ENCODE measurements at regions not wholly inside any gene's neighbourhood (a gene's known extent, or its start where the extent isn't known, plus 50 kb on each side); places are given as distances from the start of the nearest gene placed in this dataset.
"Not testable (repeated sequence)": the region's sequence is repeated elsewhere in the genome, so short reads cannot be mapped to it uniquely, and the experiment has no call there.

DNA sequence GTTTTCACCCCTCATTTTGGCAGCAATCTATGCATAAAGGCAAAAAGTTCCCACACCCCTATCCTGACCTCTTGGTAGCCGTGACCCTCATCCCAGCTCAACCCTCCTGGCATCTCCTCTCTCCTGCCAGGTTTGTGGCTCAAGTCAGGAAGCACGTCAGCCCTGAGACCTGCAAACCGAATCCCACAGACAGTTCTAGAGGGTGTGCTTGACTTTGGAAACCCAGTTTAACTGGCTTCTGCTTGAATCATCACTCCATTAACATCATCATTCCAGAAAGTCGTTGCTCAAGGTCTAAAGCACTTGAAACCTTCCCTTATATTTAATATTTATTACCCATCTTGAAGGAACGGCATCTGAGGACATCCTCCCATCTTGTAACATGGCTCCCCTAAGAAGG is 133.4 kb upstream of the ERG start:
- Histone ChIP-seq H3K27ac (no peak overlapping the region), H3K36me3 (no peaks in the 10 kb centered on the region), H3K9me3 (no peaks in the 10 kb centered on the region), H3K4me3 (no peak overlapping the region), H3K4me1 (no peaks in the 10 kb centered on the region), H3K27me3 (peaks cover 0 to 4% (median 0%) of the 10 kb centered on the region in 3 donors)
- no peak for DNase-seq
- no peak for TF ChIP-seq POLR2A (IDR thresholded peaks at IDR 0.05)
- TF ChIP-seq, protein P1, sequence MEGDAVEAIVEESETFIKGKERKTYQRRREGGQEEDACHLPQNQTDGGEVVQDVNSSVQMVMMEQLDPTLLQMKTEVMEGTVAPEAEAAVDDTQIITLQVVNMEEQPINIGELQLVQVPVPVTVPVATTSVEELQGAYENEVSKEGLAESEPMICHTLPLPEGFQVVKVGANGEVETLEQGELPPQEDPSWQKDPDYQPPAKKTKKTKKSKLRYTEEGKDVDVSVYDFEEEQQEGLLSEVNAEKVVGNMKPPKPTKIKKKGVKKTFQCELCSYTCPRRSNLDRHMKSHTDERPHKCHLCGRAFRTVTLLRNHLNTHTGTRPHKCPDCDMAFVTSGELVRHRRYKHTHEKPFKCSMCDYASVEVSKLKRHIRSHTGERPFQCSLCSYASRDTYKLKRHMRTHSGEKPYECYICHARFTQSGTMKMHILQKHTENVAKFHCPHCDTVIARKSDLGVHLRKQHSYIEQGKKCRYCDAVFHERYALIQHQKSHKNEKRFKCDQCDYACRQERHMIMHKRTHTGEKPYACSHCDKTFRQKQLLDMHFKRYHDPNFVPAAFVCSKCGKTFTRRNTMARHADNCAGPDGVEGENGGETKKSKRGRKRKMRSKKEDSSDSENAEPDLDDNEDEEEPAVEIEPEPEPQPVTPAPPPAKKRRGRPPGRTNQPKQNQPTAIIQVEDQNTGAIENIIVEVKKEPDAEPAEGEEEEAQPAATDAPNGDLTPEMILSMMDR (IDR thresholded peaks at IDR 0.05 in 4 of 5, conservative IDR thresholded peaks at IDR 0.05 in 1 of 5): no peak
- ATAC-seq: no peak
- intact Hi-C loops (cut with DNase I; ENCODE audit: low total_unique reads) (no loop called here), in situ Hi-C loops (cut with MboI; ENCODE audit: low sequenced_read_pairs in 4 of 4) (no loop called here)

GRCh38 chr21:38637161-38637560 is 138.9 kb upstream of the ERG start:
- Histone ChIP-seq H3K4me1 (no peaks in the 10 kb centered on the region), H3K27me3 (no peaks in the 10 kb centered on the region), H3K9me3 (no peaks in the 10 kb centered on the region), H3K4me3 (no peak overlapping the region), H3K27ac (no peak overlapping the region), H3K36me3 (no peaks in the 10 kb centered on the region)
- no peak for DNase-seq
- no peak for ATAC-seq
- in situ Hi-C loops (cut with MboI; ENCODE audit: low sequenced_read_pairs in 4 of 4): no loop called here
- intact Hi-C loops (cut with DNase I; ENCODE audit: low total_unique reads): no loop called here
- TF ChIP-seq, protein P1 (IDR thresholded peaks at IDR 0.05 in 4 of 5, conservative IDR thresholded peaks at IDR 0.05 in 1 of 5): no peak
- no peak for TF ChIP-seq POLR2A (IDR thresholded peaks at IDR 0.05)

GRCh38 chr21:38639571-38640354 is 141.5 kb upstream of the ERG start:
- H3K36me3 ChIP-seq: no peaks in the 10 kb centered on the region
- DNase-seq (no peak), ATAC-seq (no peak)
- H3K9me3 ChIP-seq: no peaks in the 10 kb centered on the region
- peaks cover 0 to 3% (median 0%) of the 10 kb centered on the region in 3 donors for H3K27me3 ChIP-seq
- no peak overlapping the region for H3K27ac ChIP-seq
- no peak overlapping the region for H3K4me3 ChIP-seq
- in situ Hi-C loops (cut with MboI; ENCODE audit: low sequenced_read_pairs in 4 of 4) (no loop called here), intact Hi-C loops (cut with DNase I; ENCODE audit: low total_unique reads) (no loop called here)
- H3K4me1 ChIP-seq: no peaks in the 10 kb centered on the region
- TF ChIP-seq, protein P1 (IDR thresholded peaks at IDR 0.05 in 4 of 5, conservative IDR thresholded peaks at IDR 0.05 in 1 of 5): no peak
- no peak for TF ChIP-seq POLR2A (IDR thresholded peaks at IDR 0.05)

GRCh38 chr21:38640355-38640742 is 142.1 kb upstream of the ERG start:
- intact Hi-C loops (cut with DNase I; ENCODE audit: low total_unique reads); H3K4me1 ChIP-seq; ATAC-seq; in situ Hi-C loops (cut with MboI; ENCODE audit: low sequenced_read_pairs in 4 of 4); DNase-seq; H3K9me3 ChIP-seq; H3K27me3 ChIP-seq; H3K36me3 ChIP-seq; H3K4me3 ChIP-seq; H3K27ac ChIP-seq: not testable (repeated sequence)

- ATAC-seq: no peak
- H3K36me3 ChIP-seq: no peaks in the 10 kb centered on the region
- H3K4me3 ChIP-seq: no peak overlapping the region
- H3K27me3 ChIP-seq: peaks cover 0 to 7% (median 0%) of the 10 kb centered on the region in 3 donors
- in situ Hi-C loops (cut with MboI; ENCODE audit: low sequenced_read_pairs in 4 of 4) (no loop called here), intact Hi-C loops (cut with DNase I; ENCODE audit: low total_unique reads) (no loop called here)
- H3K9me3 ChIP-seq: no peaks in the 10 kb centered on the region
- TF ChIP-seq, protein P1 (IDR thresholded peaks at IDR 0.05 in 4 of 5, conservative IDR thresholded peaks at IDR 0.05 in 1 of 5): no peak
- no peak for TF ChIP-seq POLR2A (IDR thresholded peaks at IDR 0.05)
- H3K4me1 ChIP-seq: no peaks in the 10 kb centered on the region
- DNase-seq: no peak
- no peak overlapping the region for H3K27ac ChIP-seq
Measured at GRCh38 chr21:38643404-38644023, 145.2 kb upstream of the ERG start.
